ENCODE measurements at regions not wholly inside any gene's neighbourhood (a gene's known extent, or its start where the extent isn't known, plus 50 kb on each side); places are given as distances from the start of the nearest gene placed in this dataset.

- Histone ChIP-seq H3K79me2 (ENCODE audit: insufficient read depth, low read length) (no peaks in the 10 kb centered on the region), H3F3A (ENCODE audit: low read depth) (no peaks in the 10 kb centered on the region), H3K9me3 (ENCODE audit: insufficient read depth, low read depth, low read length) (no peaks in the 10 kb centered on the region), H3K9ac (ENCODE audit: low read depth, low read length, poor library complexity, severe bottlenecking) (no peak overlapping the region), H2AFZ (ENCODE audit: low read length) (no peak overlapping the region), H4K20me1 (ENCODE audit: insufficient read depth, low read length, poor library complexity, severe bottlenecking) (no peaks in the 10 kb centered on the region), H3K4me3 (ENCODE audit: low read length, poor library complexity, severe bottlenecking) (no peak overlapping the region), H3K27me3 (ENCODE audit: insufficient read depth, low read length, poor library complexity, severe bottlenecking) (no peaks in the 10 kb centered on the region), H3K4me1 (ENCODE audit: insufficient read depth, low read length, poor library complexity, severe bottlenecking) (no peaks in the 10 kb centered on the region), H3K9me2 (replicated peaks; ENCODE audit: low read depth, low read length) (no peaks in the 10 kb centered on the region), H3K4me2 (ENCODE audit: low read depth, low read length, poor library complexity, severe bottlenecking) (no peak overlapping the region), H3K36me3 (ENCODE audit: insufficient read depth, low read length) (no peaks in the 10 kb centered on the region)
- TF ChIP-seq CTCF (conservative IDR thresholded peaks at IDR 0.05; ENCODE audit: low read length) (no peak), EZH2phosphoT487 (IDR thresholded peaks at IDR 0.05; ENCODE audit: borderline replicate concordance) (no peak)
Observed at GRCh38 chr9:102113191-102113590, 374.7 kb upstream of the GRIN3A start.

- H4K20me1 ChIP-seq (ENCODE audit: insufficient read depth, low read length, poor library complexity, severe bottlenecking) = no peaks in the 10 kb centered on the region
- H3K27me3 ChIP-seq (ENCODE audit: insufficient read depth, low read length, poor library complexity, severe bottlenecking) = no peaks in the 10 kb centered on the region
- H3K79me2 ChIP-seq (ENCODE audit: insufficient read depth, low read length) = no peaks in the 10 kb centered on the region
- no peaks in the 10 kb centered on the region for H3K36me3 ChIP-seq (ENCODE audit: insufficient read depth, low read length)
- H3K4me2 ChIP-seq (ENCODE audit: low read depth, low read length, poor library complexity, severe bottlenecking) = no peak overlapping the region
- H2AFZ ChIP-seq (ENCODE audit: low read length) = no peak overlapping the region
- TF ChIP-seq EZH2phosphoT487 (IDR thresholded peaks at IDR 0.05; ENCODE audit: borderline replicate concordance) (no peak), CTCF (conservative IDR thresholded peaks at IDR 0.05; ENCODE audit: low read length) (no peak)
- no peaks in the 10 kb centered on the region for H3F3A ChIP-seq (ENCODE audit: low read depth)
- no peaks in the 10 kb centered on the region for H3K4me1 ChIP-seq (ENCODE audit: insufficient read depth, low read length, poor library complexity, severe bottlenecking)
- H3K9ac ChIP-seq (ENCODE audit: low read depth, low read length, poor library complexity, severe bottlenecking) = no peak overlapping the region
- no peak overlapping the region for H3K4me3 ChIP-seq (ENCODE audit: low read length, poor library complexity, severe bottlenecking)
- no peaks in the 10 kb centered on the region for H3K9me2 ChIP-seq (replicated peaks; ENCODE audit: low read depth, low read length)
- H3K9me3 ChIP-seq (ENCODE audit: insufficient read depth, low read depth, low read length) = no peaks in the 10 kb centered on the region
Observed at GRCh38 chr9:102106439-102106838, 368.0 kb upstream of the GRIN3A start.

- Histone ChIP-seq H3F3A (ENCODE audit: low read depth) (no peaks in the 10 kb centered on the region), H3K4me3 (ENCODE audit: low read length, poor library complexity, severe bottlenecking) (no peak overlapping the region), H3K27me3 (ENCODE audit: insufficient read depth, low read length, poor library complexity, severe bottlenecking) (no peaks in the 10 kb centered on the region), H3K4me2 (ENCODE audit: low read depth, low read length, poor library complexity, severe bottlenecking) (no peak overlapping the region), H3K36me3 (ENCODE audit: insufficient read depth, low read length) (no peaks in the 10 kb centered on the region), H3K79me2 (ENCODE audit: insufficient read depth, low read length) (no peaks in the 10 kb centered on the region), H2AFZ (ENCODE audit: low read length) (no peak overlapping the region), H4K20me1 (ENCODE audit: insufficient read depth, low read length, poor library complexity, severe bottlenecking) (no peaks in the 10 kb centered on the region), H3K4me1 (ENCODE audit: insufficient read depth, low read length, poor library complexity, severe bottlenecking) (peaks cover 4% of the 10 kb centered on the region), H3K9ac (ENCODE audit: low read depth, low read length, poor library complexity, severe bottlenecking) (no peak overlapping the region), H3K9me3 (ENCODE audit: insufficient read depth, low read depth, low read length) (no peaks in the 10 kb centered on the region), H3K9me2 (replicated peaks; ENCODE audit: low read depth, low read length) (no peaks in the 10 kb centered on the region)
- no peak for TF ChIP-seq CTCF (conservative IDR thresholded peaks at IDR 0.05; ENCODE audit: low read length)
- TF ChIP-seq EZH2phosphoT487 (IDR thresholded peaks at IDR 0.05; ENCODE audit: borderline replicate concordance) = no peak
Observed at GRCh38 chr9:102101723-102102122, 363.3 kb upstream of the GRIN3A start.
